ENCODE measurements at regions not wholly inside any gene's neighbourhood (a gene's known extent, or its start where the extent isn't known, plus 50 kb on each side); places are given as distances from the start of the nearest gene placed in this dataset.
"Not testable (repeated sequence)": the region's sequence is repeated elsewhere in the genome, so short reads cannot be mapped to it uniquely, and the experiment has no call there.

GRCh38 chr2:90293224-90293623 is 1601.8 kb downstream of the RPIA start:
- not testable (repeated sequence) for DNase-seq (ENCODE audit: low read depth); H3K4me1 ChIP-seq (ENCODE audit: control insufficient read depth, insufficient read depth, low read length); H3K27me3 ChIP-seq (replicated peaks; ENCODE audit: control insufficient read depth, insufficient read depth, low read length); H3K9ac ChIP-seq (ENCODE audit: low read length); H3K4me3 ChIP-seq (ENCODE audit: low read length); H3K9me3 ChIP-seq (ENCODE audit: control insufficient read depth, low read length); H3K36me3 ChIP-seq (ENCODE audit: control insufficient read depth, insufficient read depth, low read length, severe bottlenecking)

GRCh38 chr2:90293806-90294205 is 1602.3 kb downstream of the RPIA start:
- not testable (repeated sequence) for H3K36me3 ChIP-seq (ENCODE audit: control insufficient read depth, insufficient read depth, low read length, severe bottlenecking); H3K9me3 ChIP-seq (ENCODE audit: control insufficient read depth, low read length); H3K4me1 ChIP-seq (ENCODE audit: control insufficient read depth, insufficient read depth, low read length); H3K27me3 ChIP-seq (replicated peaks; ENCODE audit: control insufficient read depth, insufficient read depth, low read length); H3K4me3 ChIP-seq (ENCODE audit: low read length); DNase-seq (ENCODE audit: low read depth); H3K9ac ChIP-seq (ENCODE audit: low read length)

- not testable (repeated sequence) for H3K27me3 ChIP-seq (replicated peaks; ENCODE audit: control insufficient read depth, insufficient read depth, low read length); H3K9ac ChIP-seq (ENCODE audit: low read length); H3K9me3 ChIP-seq (ENCODE audit: control insufficient read depth, low read length); DNase-seq (ENCODE audit: low read depth); H3K4me1 ChIP-seq (ENCODE audit: control insufficient read depth, insufficient read depth, low read length); H3K4me3 ChIP-seq (ENCODE audit: low read length); H3K36me3 ChIP-seq (ENCODE audit: control insufficient read depth, insufficient read depth, low read length, severe bottlenecking)
Observed at GRCh38 chr2:90295036-90295750, 1603.7 kb downstream of the RPIA start.

GRCh38 chr2:90296484-90296777 is 1605.0 kb downstream of the RPIA start:
- H3K9me3 ChIP-seq (ENCODE audit: control insufficient read depth, low read length); H3K4me3 ChIP-seq (ENCODE audit: low read length); H3K9ac ChIP-seq (ENCODE audit: low read length); H3K27me3 ChIP-seq (replicated peaks; ENCODE audit: control insufficient read depth, insufficient read depth, low read length); H3K36me3 ChIP-seq (ENCODE audit: control insufficient read depth, insufficient read depth, low read length, severe bottlenecking); H3K4me1 ChIP-seq (ENCODE audit: control insufficient read depth, insufficient read depth, low read length); DNase-seq (ENCODE audit: low read depth): not testable (repeated sequence)

GRCh38 chr2:90297701-90298100 is 1606.2 kb downstream of the RPIA start:
- not testable (repeated sequence) for H3K4me3 ChIP-seq (ENCODE audit: low read length); H3K9me3 ChIP-seq (ENCODE audit: control insufficient read depth, low read length); DNase-seq (ENCODE audit: low read depth); H3K27me3 ChIP-seq (replicated peaks; ENCODE audit: control insufficient read depth, insufficient read depth, low read length); H3K4me1 ChIP-seq (ENCODE audit: control insufficient read depth, insufficient read depth, low read length); H3K36me3 ChIP-seq (ENCODE audit: control insufficient read depth, insufficient read depth, low read length, severe bottlenecking); H3K9ac ChIP-seq (ENCODE audit: low read length)

GRCh38 chr2:90298126-90298755 is 1606.8 kb downstream of the RPIA start:
- not testable (repeated sequence) for H3K27me3 ChIP-seq (replicated peaks; ENCODE audit: control insufficient read depth, insufficient read depth, low read length); H3K9me3 ChIP-seq (ENCODE audit: control insufficient read depth, low read length); H3K9ac ChIP-seq (ENCODE audit: low read length); H3K4me1 ChIP-seq (ENCODE audit: control insufficient read depth, insufficient read depth, low read length); H3K4me3 ChIP-seq (ENCODE audit: low read length); H3K36me3 ChIP-seq (ENCODE audit: control insufficient read depth, insufficient read depth, low read length, severe bottlenecking); DNase-seq (ENCODE audit: low read depth)

- not testable (repeated sequence) for H3K4me3 ChIP-seq (ENCODE audit: low read length); DNase-seq (ENCODE audit: low read depth); H3K36me3 ChIP-seq (ENCODE audit: control insufficient read depth, insufficient read depth, low read length, severe bottlenecking); H3K27me3 ChIP-seq (replicated peaks; ENCODE audit: control insufficient read depth, insufficient read depth, low read length); H3K4me1 ChIP-seq (ENCODE audit: control insufficient read depth, insufficient read depth, low read length); H3K9ac ChIP-seq (ENCODE audit: low read length); H3K9me3 ChIP-seq (ENCODE audit: control insufficient read depth, low read length)
Observed at GRCh38 chr2:90298983-90299382, 1607.5 kb downstream of the RPIA start.

GRCh38 chr2:90322982-90323381 is 1631.5 kb downstream of the RPIA start:
- H3K4me1 ChIP-seq (ENCODE audit: control insufficient read depth, insufficient read depth, low read length); DNase-seq (ENCODE audit: low read depth); H3K4me3 ChIP-seq (ENCODE audit: low read length); H3K36me3 ChIP-seq (ENCODE audit: control insufficient read depth, insufficient read depth, low read length, severe bottlenecking); H3K9ac ChIP-seq (ENCODE audit: low read length); H3K9me3 ChIP-seq (ENCODE audit: control insufficient read depth, low read length); H3K27me3 ChIP-seq (replicated peaks; ENCODE audit: control insufficient read depth, insufficient read depth, low read length): not testable (repeated sequence)

GRCh38 chr2:90323612-90324558 is 1632.4 kb downstream of the RPIA start:
- H3K9me3 ChIP-seq (ENCODE audit: control insufficient read depth, low read length); H3K4me3 ChIP-seq (ENCODE audit: low read length); H3K27me3 ChIP-seq (replicated peaks; ENCODE audit: control insufficient read depth, insufficient read depth, low read length); H3K4me1 ChIP-seq (ENCODE audit: control insufficient read depth, insufficient read depth, low read length); H3K9ac ChIP-seq (ENCODE audit: low read length); H3K36me3 ChIP-seq (ENCODE audit: control insufficient read depth, insufficient read depth, low read length, severe bottlenecking): not testable (repeated sequence)
- peak; percentile 8 for DNase-seq (ENCODE audit: low read depth)

GRCh38 chr2:90324672-90325071 is 1633.2 kb downstream of the RPIA start:
- H3K4me3 ChIP-seq (ENCODE audit: low read length); H3K9me3 ChIP-seq (ENCODE audit: control insufficient read depth, low read length); H3K9ac ChIP-seq (ENCODE audit: low read length); H3K36me3 ChIP-seq (ENCODE audit: control insufficient read depth, insufficient read depth, low read length, severe bottlenecking); H3K27me3 ChIP-seq (replicated peaks; ENCODE audit: control insufficient read depth, insufficient read depth, low read length); H3K4me1 ChIP-seq (ENCODE audit: control insufficient read depth, insufficient read depth, low read length); DNase-seq (ENCODE audit: low read depth): not testable (repeated sequence)

- not testable (repeated sequence) for H3K4me1 ChIP-seq (ENCODE audit: control insufficient read depth, insufficient read depth, low read length); H3K27me3 ChIP-seq (replicated peaks; ENCODE audit: control insufficient read depth, insufficient read depth, low read length); H3K9me3 ChIP-seq (ENCODE audit: control insufficient read depth, low read length); H3K9ac ChIP-seq (ENCODE audit: low read length); DNase-seq (ENCODE audit: low read depth); H3K36me3 ChIP-seq (ENCODE audit: control insufficient read depth, insufficient read depth, low read length, severe bottlenecking); H3K4me3 ChIP-seq (ENCODE audit: low read length)
Observed at GRCh38 chr2:90325796-90326353, 1634.4 kb downstream of the RPIA start.

Measured in adipocyte (in vitro differentiated cells).